Liver (tissue), 3 donors: ENCODE measurements at regions not wholly inside any gene's neighbourhood (a gene's known extent, or its start where the extent isn't known, plus 50 kb on each side); places are given as distances from the start of the nearest gene placed in this dataset.

ENCODE experiments used
- ATF3 ChIP-seq: IDR thresholded peaks from 2 replicates; pipeline ENCODE4 v1.6.1; 2016; ENCODE audit warnings: antibody characterized with exemption
- EGR1 ChIP-seq, 2 donors: IDR thresholded peaks; 2 replicates each; pipeline ENCODE4 v1.6.1; 2016 to 2018; ENCODE audit warnings: antibody characterized with exemption in 2 of 2, low read depth in 2 of 2
- FOXA1 ChIP-seq: IDR thresholded peaks from 2 replicates; pipeline ENCODE4 v1.6.1; 2016; ENCODE audit warnings: antibody characterized with exemption
- GABPA ChIP-seq, 2 donors: IDR thresholded peaks in 1 of 2; conservative IDR thresholded peaks in 1 of 2; 2 replicates each; pipeline ENCODE4 v1.6.1; 2016; ENCODE audit warnings: antibody characterized with exemption in 2 of 2, mild to moderate bottlenecking in 1 of 2, moderate library complexity in 1 of 2
- RAD21 ChIP-seq, 2 donors: IDR thresholded peaks; 2 replicates each; pipeline ENCODE4 v1.6.1; 2016; ENCODE audit warnings: antibody characterized with exemption in 2 of 2, mild to moderate bottlenecking in 2 of 2
- REST ChIP-seq: IDR thresholded peaks from 2 replicates; pipeline ENCODE4 v1.6.1; 2016; ENCODE audit warnings: antibody characterized with exemption, mild to moderate bottlenecking
- RXRA ChIP-seq, 2 donors: IDR thresholded peaks; 2 replicates each; pipeline ENCODE4 v1.6.1; 2017 to 2018; ENCODE audit warnings: antibody characterized with exemption in 2 of 2, mild to moderate bottlenecking in 1 of 2
- SP1 ChIP-seq: IDR thresholded peaks from 2 replicates; pipeline ENCODE4 v1.6.1; 2018; ENCODE audit warnings: antibody characterized with exemption, mild to moderate bottlenecking
- TAF1 ChIP-seq: conservative IDR thresholded peaks from 2 replicates; pipeline ENCODE4 v1.6.1; 2016; ENCODE audit warnings: antibody characterized with exemption, mild to moderate bottlenecking
- YY1 ChIP-seq: IDR thresholded peaks from 2 replicates; pipeline ENCODE4 v1.6.1; 2016; ENCODE audit warnings: antibody characterized with exemption, mild to moderate bottlenecking
- TF ChIP-seq, protein P1 (sequence below): fragments of 150-350 bp; IDR thresholded peaks from 2 replicates; pipeline ENCODE4 v1.5.1; 2017; ENCODE audit warnings: improper control_type of control experiment, low read depth, low read length; ENCODE audit not compliant: missing input control
- TF ChIP-seq, protein P2 (sequence below): IDR thresholded peaks from 2 replicates; pipeline ENCODE4 v1.6.1; 2016; ENCODE audit warnings: antibody characterized with exemption
- donor health status: healthy.
- donor health status: healthy.

DNA sequence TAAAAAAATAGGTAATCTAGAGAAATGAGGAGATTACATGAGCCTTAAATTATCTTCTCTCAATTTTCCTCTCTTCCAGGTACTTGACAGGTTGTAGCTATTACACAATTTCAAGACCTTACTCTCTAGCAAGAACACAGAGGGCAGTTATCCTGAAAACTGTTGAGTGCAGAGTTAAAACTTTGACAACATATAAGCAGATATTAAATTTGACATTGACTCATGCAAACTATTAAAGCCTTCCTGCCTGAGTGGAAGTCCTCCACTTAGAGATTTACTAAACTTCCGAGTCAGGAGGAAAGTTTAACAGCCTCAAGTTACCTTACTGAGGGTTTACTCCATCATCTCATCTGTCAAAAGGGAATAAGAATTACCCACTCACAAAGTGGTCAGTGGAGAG, 73.5 kb upstream of the ARID5B start:
- TF ChIP-seq, protein P1, sequence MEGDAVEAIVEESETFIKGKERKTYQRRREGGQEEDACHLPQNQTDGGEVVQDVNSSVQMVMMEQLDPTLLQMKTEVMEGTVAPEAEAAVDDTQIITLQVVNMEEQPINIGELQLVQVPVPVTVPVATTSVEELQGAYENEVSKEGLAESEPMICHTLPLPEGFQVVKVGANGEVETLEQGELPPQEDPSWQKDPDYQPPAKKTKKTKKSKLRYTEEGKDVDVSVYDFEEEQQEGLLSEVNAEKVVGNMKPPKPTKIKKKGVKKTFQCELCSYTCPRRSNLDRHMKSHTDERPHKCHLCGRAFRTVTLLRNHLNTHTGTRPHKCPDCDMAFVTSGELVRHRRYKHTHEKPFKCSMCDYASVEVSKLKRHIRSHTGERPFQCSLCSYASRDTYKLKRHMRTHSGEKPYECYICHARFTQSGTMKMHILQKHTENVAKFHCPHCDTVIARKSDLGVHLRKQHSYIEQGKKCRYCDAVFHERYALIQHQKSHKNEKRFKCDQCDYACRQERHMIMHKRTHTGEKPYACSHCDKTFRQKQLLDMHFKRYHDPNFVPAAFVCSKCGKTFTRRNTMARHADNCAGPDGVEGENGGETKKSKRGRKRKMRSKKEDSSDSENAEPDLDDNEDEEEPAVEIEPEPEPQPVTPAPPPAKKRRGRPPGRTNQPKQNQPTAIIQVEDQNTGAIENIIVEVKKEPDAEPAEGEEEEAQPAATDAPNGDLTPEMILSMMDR = no peak
- no peak for TF ChIP-seq YY1
- TF ChIP-seq REST = no peak
- no peak for TF ChIP-seq FOXA1
- TF ChIP-seq GABPA (IDR thresholded peaks at IDR 0.05 in 1 of 2, conservative IDR thresholded peaks at IDR 0.05 in 1 of 2) = no peak
- no peak for TF ChIP-seq ATF3
- no peak for TF ChIP-seq RAD21 (IDR thresholded peaks at IDR 0.05)
- no peak for TF ChIP-seq TAF1
- TF ChIP-seq, protein P2, sequence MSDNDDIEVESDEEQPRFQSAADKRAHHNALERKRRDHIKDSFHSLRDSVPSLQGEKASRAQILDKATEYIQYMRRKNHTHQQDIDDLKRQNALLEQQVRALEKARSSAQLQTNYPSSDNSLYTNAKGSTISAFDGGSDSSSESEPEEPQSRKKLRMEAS = no peak
- TF ChIP-seq RXRA (IDR thresholded peaks at IDR 0.05) = no peak
- TF ChIP-seq SP1 = no peak
- TF ChIP-seq EGR1 (IDR thresholded peaks at IDR 0.05; ENCODE audit: low read depth in 2 of 2) = no peak
